NCI-H1417 treated with DMSO at 0.1 percent for 48 hours (cell line): ENCODE measurements at regions not wholly inside any gene's neighbourhood (a gene's known extent, or its start where the extent isn't known, plus 50 kb on each side); places are given as distances from the start of the nearest gene placed in this dataset.

Source experiments
- DNase-seq: peaks from one replicate; lab custom pipeline; 2025; lab: John Stamatoyannopoulos, UW

GRCh38 chr5:21171038-21171437 is 1183.0 kb upstream of the CDH18 start:
- DNase-seq: no peak

- DNase-seq: no peak
These were observed 1180.6 kb upstream of the CDH18 start for GRCh38 chr5:21168557-21168956.

DNA sequence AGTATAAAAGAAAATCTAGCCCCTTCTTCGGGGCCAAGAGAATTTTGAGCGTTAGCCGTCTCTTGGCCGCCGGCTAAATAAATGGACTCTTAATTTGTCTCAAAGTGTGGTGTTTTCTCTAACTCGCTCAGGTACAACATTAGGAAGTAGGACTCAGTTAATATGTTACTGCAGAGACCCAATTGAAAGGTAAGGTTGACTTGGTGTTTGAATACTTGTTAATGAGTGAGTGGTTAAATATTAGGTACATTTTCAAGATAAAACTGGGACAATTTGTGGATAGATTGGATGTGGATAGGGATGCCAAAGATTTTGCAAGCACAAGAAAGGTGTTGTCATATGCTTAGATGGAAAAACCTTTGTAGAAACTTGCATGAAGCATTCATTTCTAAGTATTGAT is 1177.3 kb upstream of the CDH18 start:
- no peak for DNase-seq

- DNase-seq: no peak
These were observed 1176.4 kb upstream of the CDH18 start for GRCh38 chr5:21164425-21164824.

DNA sequence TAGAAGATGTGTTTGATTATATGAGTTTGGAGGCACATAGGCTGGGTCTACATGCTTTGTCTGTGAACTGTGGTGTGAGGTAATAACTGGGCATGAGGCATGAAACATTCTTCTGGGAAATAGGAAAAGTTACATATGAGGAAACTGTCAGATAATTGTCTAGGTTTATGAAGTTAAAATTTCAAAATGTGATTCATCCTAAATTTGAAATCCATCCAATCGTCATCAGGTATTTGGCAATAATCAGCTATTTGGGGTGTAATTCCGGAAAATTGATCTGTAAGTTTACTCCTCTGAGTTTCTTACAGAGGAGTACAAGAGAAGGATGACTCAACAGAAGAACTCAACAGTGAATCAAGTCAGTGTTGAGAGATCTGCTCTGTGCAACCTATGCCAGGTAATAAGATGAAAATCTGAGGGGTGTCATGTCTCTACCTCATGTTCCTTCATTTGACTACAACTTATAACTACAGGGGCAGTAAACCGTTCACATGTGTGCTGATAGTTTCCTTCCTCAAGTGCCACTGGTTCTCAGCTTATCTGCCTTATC is 1171.6 kb upstream of the CDH18 start:
- no peak for DNase-seq

GRCh38 chr5:21154526-21154925 is 1166.5 kb upstream of the CDH18 start:
- DNase-seq: no peak

DNA sequence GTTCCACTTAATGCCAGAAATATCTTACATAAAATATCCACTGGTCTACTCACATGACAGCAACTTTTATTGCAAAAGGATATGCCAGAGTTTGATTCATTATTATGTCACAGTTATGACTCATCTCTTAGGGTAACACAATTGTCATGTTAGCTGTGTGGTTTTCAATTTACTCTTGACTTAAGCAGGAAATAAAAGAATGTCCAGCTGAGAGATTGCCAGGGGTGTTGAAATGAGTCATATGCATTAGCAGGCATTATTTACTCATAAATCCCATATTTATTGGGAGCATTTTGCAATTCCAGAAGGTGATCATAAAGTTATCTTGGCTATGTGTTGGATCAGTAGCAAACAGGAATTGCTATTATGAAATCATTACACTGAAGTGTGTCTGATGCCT is 1164.6 kb upstream of the CDH18 start:
- DNase-seq: peak; percentile 26

DNA sequence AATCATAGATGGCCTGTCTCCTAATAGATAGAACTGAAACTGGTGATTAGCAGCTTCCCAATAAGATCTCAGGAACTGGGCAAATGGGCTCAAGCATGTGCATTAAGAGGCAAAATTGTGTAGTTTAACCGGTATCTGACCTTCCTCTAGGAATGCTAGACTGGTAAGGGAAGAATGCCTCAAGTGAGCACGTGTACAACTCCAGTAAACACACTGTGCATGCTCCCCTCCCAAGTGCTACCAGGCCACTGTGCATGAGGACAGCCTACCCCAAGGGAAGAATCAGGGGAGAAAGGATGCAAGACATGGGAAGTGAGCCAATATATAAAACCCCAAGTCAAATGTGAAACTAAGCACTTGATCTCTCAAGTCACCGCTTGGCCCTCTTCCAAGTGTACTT is 1157.4 kb upstream of the CDH18 start:
- no peak for DNase-seq

DNA sequence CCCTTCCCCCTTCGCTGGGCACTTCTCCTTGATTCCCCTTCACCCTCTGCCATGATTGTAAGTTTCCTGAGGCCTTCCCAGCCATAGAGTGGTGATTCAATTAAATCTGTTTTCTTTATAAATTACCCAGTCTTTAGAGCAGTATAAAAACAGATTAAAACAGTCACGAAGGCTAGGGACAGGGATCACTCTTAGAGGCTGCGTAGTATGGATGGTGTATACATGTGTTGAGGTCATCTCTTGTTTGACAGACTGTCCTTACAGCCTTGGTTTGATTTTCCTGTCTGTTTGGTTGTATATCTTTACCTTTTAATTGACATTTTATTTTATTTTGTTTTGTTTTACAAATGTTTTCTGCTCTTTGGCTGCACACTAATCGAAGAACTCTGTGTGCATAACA is 1155.7 kb upstream of the CDH18 start:
- DNase-seq: no peak

DNA sequence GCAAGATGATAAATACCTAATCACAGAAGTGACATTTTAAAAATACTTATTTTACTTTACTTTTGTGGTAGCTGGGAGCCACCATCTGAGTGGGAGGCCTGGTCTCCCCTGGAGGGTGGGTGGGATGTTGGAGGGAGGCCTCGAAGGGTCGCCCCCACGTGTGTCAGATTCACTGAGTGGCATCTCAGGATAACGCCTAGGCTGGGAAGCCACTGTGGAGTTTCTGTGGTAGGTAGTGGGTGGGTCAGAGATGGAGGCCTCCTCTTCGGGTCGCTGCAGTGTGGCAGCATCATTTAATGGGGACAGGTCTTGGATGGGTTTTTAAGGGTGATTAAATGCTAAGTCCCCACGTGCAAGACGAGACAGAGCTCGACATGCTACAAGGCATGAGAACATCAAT is 1154.8 kb upstream of the CDH18 start:
- no peak for DNase-seq

- DNase-seq: no peak
These were observed 1153.0 kb upstream of the CDH18 start for GRCh38 chr5:21140987-21141386.

DNA sequence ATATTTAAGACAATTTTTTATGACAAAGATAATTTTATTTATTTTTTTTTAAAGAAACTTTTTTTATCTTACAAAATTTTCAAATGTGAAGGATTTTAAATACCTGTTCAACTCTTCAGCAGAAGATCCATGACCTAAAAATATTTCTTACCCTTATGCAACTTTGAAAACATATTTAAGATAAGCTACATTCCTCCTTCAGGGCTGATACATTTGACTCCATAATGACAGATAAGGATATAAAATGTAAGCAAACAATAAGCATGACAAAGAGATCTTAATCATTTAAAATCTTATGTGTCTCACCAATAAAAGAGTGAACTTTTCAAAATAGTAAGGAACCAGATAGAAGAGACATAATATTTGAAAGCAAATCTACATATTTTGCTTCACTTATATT is 1138.2 kb upstream of the CDH18 start:
- no peak for DNase-seq

DNA sequence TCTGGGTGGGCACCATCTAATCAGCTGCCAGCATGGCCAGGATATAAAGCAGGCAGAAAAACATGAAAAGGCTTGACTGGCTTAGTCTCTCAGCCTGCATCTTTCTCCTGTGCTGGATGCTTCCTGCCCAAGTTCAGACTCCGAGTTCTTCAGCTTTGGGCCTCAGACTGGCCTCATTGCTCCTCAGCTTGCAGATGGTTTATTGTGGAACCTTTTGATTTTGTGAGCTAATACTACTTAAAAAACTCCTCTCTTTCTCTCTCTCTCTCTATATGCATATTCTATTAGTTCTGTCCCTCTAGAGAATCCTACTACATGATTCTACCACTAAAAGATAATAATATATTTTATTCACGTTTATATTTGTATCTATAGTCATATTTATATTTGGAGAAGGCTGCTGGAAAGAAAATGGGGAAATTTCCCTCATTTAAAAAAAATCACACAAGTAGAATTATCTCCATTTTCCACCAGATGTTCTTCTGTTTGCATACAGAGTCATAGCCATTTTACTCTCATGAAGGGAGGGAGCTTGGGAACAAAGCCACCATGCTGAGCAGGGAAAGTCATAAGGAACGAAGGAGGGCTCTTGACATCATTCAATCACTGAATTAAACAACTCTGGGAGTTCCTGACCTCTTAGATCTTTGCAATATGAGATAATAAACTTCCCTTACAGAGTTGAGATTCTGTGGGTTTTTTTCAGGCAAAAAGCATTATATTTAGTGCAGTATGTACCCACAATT is 1137.4 kb upstream of the CDH18 start:
- peak; percentile 1 for DNase-seq

GRCh38 chr5:21121213-21121612 is 1133.2 kb upstream of the CDH18 start:
- DNase-seq: no peak

- no peak for DNase-seq
These were observed 1109.7 kb upstream of the CDH18 start for GRCh38 chr5:21097661-21098060.

GRCh38 chr5:21094619-21095018 is 1106.6 kb upstream of the CDH18 start:
- no peak for DNase-seq

- no peak for DNase-seq
These were observed 1099.8 kb upstream of the CDH18 start for GRCh38 chr5:21087766-21088165.

DNA sequence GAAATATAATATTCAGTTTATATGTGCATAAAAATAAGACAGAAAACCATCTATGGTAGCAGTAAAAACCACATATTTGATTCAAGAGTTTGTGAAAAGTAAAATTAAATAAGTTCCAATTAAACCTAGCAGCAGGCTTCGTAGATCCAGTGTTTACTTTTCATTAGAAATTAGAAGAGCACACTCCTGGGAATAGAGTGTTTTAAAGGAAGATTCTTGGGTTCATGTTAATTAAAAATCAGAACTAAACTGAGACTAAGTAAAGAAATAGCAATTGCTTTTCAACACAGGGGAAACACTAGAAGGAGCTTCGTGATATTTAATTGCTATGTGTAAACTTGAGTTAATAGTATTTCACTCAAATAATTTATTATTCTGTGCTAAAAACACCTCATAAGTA is 1097.8 kb upstream of the CDH18 start:
- DNase-seq: no peak

GRCh38 chr5:21071986-21072385 is 1084.0 kb upstream of the CDH18 start:
- DNase-seq: no peak

- DNase-seq: no peak
These were observed 1083.4 kb upstream of the CDH18 start for GRCh38 chr5:21071421-21071820.

DNA sequence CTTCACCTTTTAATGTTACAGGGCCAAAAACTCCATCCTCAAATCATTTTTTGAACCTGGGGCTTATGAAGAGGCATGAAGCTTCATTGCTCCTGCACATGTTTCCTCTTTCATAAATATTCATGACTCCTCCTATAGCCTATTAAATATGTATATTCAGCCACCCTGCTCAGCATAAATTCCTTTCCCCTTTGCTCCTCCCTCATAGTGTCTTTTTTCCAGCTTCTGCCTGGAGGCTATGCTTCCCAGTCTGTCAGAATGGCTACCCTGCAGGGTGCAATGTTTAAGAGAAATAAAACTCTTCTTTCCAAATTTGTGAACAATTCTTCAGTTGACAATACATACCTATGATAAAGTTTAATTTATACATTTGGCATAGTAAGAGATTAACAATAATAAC is 1082.9 kb upstream of the CDH18 start:
- no peak for DNase-seq

- DNase-seq: no peak
These were observed 1079.7 kb upstream of the CDH18 start for GRCh38 chr5:21067724-21068123.

DNA sequence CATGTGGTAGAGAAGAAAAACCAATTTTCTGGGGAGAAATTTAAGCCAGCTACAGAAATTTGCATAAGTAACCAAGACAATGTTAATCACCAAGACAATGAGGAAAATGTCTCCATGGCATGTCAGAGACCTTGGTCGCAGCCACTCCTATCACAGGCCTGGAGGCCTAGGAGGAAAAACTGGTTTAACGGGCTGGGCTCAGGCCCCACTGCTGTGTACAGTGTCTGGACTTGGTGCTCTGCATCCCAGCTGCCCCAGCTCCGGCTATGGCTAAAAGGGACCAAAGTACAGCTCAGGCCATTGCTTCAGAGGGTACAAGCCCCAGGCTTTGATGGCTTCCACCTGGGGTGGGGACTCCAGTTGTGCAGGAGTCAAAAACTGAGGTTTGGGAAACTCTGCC is 1075.1 kb upstream of the CDH18 start:
- DNase-seq: no peak

GRCh38 chr5:21058289-21058688 is 1070.3 kb upstream of the CDH18 start:
- DNase-seq: no peak
